Fibroblast of lung (primary cell): ENCODE measurements at regions not wholly inside any gene's neighbourhood (a gene's known extent, or its start where the extent isn't known, plus 50 kb on each side); places are given as distances from the start of the nearest gene placed in this dataset.

ENCODE experiments used
- CTCF ChIP-seq, 2 donors: IDR thresholded peaks in 1 of 2; conservative IDR thresholded peaks in 1 of 2; 1 replicate in 1 of 2; 2 replicates in 1 of 2; pipeline ENCODE4 v1.5.1; 2011 to 2012; ENCODE audit warnings: low read length in 2 of 2, control low read depth in 1 of 2, inconsistent platforms in 1 of 2, low read depth in 1 of 2, mild to moderate bottlenecking in 1 of 2
- EZH2 ChIP-seq: IDR thresholded peaks from 2 replicates; pipeline ENCODE4 v1.5.1; 2012; ENCODE audit warnings: low read length, control low read depth, mild to moderate bottlenecking; ENCODE audit errors: missing control alignments

- no peak for TF ChIP-seq CTCF (conservative IDR thresholded peaks at IDR 0.05 in 1 of 2, IDR thresholded peaks at IDR 0.05 in 1 of 2; ENCODE audit: low read depth in 1 of 2, low read length in 2 of 2)
- TF ChIP-seq EZH2: no peak
These were observed 189.2 kb upstream of the NR4A3 start for GRCh38 chr9:99632349-99633038.
